IPS-20b (cell line): ENCODE measurements at regions not wholly inside any gene's neighbourhood (a gene's known extent, or its start where the extent isn't known, plus 50 kb on each side); places are given as distances from the start of the nearest gene placed in this dataset.
"Not testable (repeated sequence)": the region's sequence is repeated elsewhere in the genome, so short reads cannot be mapped to it uniquely, and the experiment has no call there.

Experiments
- H3K27ac ChIP-seq: one replicate; pipeline ENCODE4 v1.5.1; 2013; ENCODE audit warnings: low read length
- H3K27me3 ChIP-seq: 2 replicates; pipeline ENCODE4 v1.6.1; 2013; ENCODE audit warnings: mild to moderate bottlenecking, low read length, inconsistent platforms; ENCODE audit not compliant: insufficient read depth
- H3K36me3 ChIP-seq: 2 replicates; pipeline ENCODE4 v1.6.1; 2013; ENCODE audit warnings: low read depth, mild to moderate bottlenecking, inconsistent platforms, low read length, moderate library complexity; ENCODE audit not compliant: insufficient read depth
- H3K4me1 ChIP-seq: 2 replicates; pipeline ENCODE4 v1.6.1; 2013; ENCODE audit warnings: mild to moderate bottlenecking, control low read depth, inconsistent platforms, low read length, moderate library complexity; ENCODE audit not compliant: insufficient read depth
- H3K4me3 ChIP-seq: 2 replicates; pipeline ENCODE4 v1.5.1; 2013; ENCODE audit warnings: mild to moderate bottlenecking, low read length, inconsistent platforms
- H3K9ac ChIP-seq: 2 replicates; pipeline ENCODE4 v1.6.1; 2013; ENCODE audit warnings: low read depth, mild to moderate bottlenecking, inconsistent platforms, low read length, moderate library complexity
- H3K9me3 ChIP-seq: 2 replicates; pipeline ENCODE4 v1.6.1; 2013; ENCODE audit warnings: mild to moderate bottlenecking, low read depth, low read length, inconsistent platforms; ENCODE audit not compliant: insufficient read depth

DNA sequence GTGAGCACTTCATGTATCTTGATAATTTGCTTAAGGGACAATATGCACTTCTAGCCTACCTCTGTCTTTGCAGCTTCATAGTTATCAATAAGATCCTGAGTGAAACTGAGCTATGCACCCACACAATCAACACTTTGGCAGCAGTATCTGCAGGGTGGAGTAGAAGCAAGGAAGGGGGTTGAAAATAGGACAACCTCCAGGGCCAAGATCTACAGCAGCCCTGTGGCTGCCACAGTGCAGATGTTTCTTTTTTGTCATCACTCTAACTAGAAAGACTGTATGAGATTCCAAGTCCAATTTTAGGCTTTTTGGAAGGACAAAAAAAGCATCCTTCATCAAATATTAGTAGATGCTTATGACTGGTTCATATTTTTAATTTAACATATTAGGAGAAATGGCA lies 336.1 kb upstream of the CITED2 start:
- H3K9ac ChIP-seq: no peak overlapping the region
- no peaks in the 10 kb centered on the region for H3K36me3 ChIP-seq
- 0 out of 2 replicates have a peak, but pooled peaks cover 5% of the 10 kb centered on the region for H3K4me1 ChIP-seq
- no peaks in the 10 kb centered on the region for H3K27me3 ChIP-seq
- H3K9me3 ChIP-seq: no peaks in the 10 kb centered on the region
- H3K27ac ChIP-seq: no peak overlapping the region
- H3K4me3 ChIP-seq: no peak overlapping the region

DNA sequence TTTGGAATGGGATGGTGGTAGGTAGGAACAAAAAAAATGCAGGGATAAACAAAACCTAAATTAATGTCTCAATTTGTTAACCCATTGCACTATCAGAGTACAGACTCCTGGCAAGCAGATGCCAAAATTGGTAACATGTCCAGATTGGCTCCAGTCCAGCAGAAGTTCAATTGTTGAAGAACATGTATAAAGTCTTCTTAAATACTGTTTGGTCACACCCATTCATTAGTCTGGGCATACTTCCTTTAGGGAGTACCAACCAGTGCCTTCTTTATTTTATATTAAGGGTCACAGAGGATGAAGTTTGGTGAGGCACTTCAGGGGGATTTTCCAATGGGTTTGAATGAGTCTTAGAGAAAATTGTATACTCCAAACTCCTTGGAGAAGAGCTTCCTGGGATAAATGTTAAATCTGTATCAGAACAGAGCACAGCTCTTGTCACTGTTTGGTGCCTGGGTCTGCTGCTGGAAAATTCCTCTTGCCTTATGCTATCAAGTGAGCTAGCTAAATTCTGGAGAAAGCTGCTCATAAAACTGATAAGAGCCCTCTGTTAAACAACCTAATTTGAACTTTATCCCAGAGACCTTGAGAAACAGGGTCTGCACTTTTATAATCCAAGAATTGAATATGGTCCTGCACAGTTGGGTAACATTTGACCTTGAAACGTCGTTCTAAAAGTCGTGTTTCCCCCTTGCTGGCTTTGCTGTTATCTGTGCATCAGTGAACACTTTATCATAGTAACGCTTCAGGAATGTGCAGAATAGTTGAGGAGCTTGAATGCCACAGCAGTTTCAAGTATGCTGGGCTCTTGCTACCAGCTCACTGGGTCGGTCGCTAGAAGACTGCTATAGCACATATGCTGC lies 334.1 kb upstream of the CITED2 start:
- Histone ChIP-seq H3K4me1 (no peaks in the 10 kb centered on the region), H3K27ac (no peak overlapping the region), H3K9ac (no peak overlapping the region), H3K9me3 (no peaks in the 10 kb centered on the region), H3K36me3 (no peaks in the 10 kb centered on the region), H3K4me3 (no peak overlapping the region), H3K27me3 (no peaks in the 10 kb centered on the region)

GRCh38 chr6:139706912-139707311 lies 332.5 kb upstream of the CITED2 start:
- H3K9ac ChIP-seq: no peak overlapping the region
- no peaks in the 10 kb centered on the region for H3K36me3 ChIP-seq
- H3K4me1 ChIP-seq: no peaks in the 10 kb centered on the region
- H3K27ac ChIP-seq: no peak overlapping the region
- H3K27me3 ChIP-seq: no peaks in the 10 kb centered on the region
- H3K4me3 ChIP-seq: no peak overlapping the region
- no peaks in the 10 kb centered on the region for H3K9me3 ChIP-seq

DNA sequence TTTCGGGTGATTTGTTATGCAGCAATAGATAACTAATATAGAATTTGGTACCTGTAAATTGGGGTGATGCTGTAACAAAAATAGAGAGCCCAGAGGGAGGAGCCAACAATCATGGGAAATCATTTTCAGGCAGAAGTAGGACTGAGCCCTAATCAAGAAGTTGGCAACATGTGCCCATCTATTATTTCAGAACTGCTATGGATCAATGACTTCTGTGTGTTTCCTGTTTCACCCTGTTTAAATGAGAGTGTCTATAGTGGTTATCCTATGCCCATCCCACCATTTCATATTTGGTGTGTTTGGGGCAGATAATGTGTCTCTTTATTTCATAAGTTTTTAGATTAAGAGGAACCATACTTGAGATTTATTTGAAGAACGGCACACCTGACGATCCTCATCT lies 330.8 kb upstream of the CITED2 start:
- H3K4me1 ChIP-seq: no peaks in the 10 kb centered on the region
- H3K27ac ChIP-seq: no peak overlapping the region
- H3K36me3 ChIP-seq: no peaks in the 10 kb centered on the region
- no peak overlapping the region for H3K4me3 ChIP-seq
- no peaks in the 10 kb centered on the region for H3K9me3 ChIP-seq
- H3K9ac ChIP-seq: no peak overlapping the region
- no peaks in the 10 kb centered on the region for H3K27me3 ChIP-seq

- Histone ChIP-seq H3K9me3 (no peaks in the 10 kb centered on the region), H3K27me3 (no peaks in the 10 kb centered on the region), H3K27ac (no peak overlapping the region), H3K36me3 (no peaks in the 10 kb centered on the region), H3K4me1 (no peaks in the 10 kb centered on the region), H3K4me3 (no peak overlapping the region), H3K9ac (no peak overlapping the region)
Observed at GRCh38 chr6:139703780-139704179, 329.3 kb upstream of the CITED2 start.

DNA sequence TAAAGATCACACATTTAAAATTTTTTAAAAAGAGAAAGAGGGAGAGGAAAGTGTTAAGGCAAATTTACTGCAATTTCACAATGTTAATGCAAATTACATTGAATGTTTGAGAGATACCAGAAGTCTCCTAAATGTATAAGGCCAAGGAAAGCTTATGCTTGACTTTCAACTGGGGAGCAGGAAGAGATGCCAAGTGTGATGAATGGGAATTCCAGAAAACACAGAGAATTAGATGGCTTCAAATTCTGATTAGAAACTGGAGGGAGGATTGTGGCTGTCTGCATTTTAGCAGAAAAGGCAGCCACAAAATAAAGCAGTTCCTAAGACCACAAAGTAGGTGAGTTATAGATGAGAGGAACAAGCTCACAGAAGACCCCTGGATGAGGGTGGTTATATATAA lies 328.3 kb upstream of the CITED2 start:
- no peak overlapping the region for H3K4me3 ChIP-seq
- no peak overlapping the region for H3K27ac ChIP-seq
- no peaks in the 10 kb centered on the region for H3K4me1 ChIP-seq
- no peaks in the 10 kb centered on the region for H3K27me3 ChIP-seq
- no peaks in the 10 kb centered on the region for H3K36me3 ChIP-seq
- H3K9ac ChIP-seq: no peak overlapping the region
- H3K9me3 ChIP-seq: no peaks in the 10 kb centered on the region

DNA sequence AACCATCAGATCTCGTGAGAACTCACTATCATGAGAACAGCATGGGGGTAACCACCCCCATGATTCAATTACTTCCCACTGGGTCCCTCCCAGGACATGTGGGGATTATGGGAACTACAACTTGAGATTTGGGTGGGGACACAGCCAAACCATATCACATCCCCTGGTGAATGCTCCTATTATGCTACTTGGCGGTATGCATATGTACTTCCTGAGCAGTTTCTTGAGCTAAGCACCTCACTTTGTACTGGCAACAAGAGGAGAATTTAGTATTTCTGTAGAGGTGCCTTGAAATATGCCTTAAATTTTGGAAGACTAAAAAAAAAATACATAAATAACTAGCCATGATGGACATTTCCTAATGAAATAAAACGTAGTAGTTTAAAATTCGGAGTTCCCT lies 327.2 kb upstream of the CITED2 start:
- Histone ChIP-seq H3K9ac (no peak overlapping the region), H3K9me3 (no peaks in the 10 kb centered on the region), H3K27me3 (no peaks in the 10 kb centered on the region), H3K27ac (no peak overlapping the region), H3K4me3 (no peak overlapping the region), H3K36me3 (no peaks in the 10 kb centered on the region), H3K4me1 (no peaks in the 10 kb centered on the region)

GRCh38 chr6:139701003-139701402 lies 326.6 kb upstream of the CITED2 start:
- no peaks in the 10 kb centered on the region for H3K9me3 ChIP-seq
- H3K4me3 ChIP-seq: no peak overlapping the region
- no peak overlapping the region for H3K27ac ChIP-seq
- H3K9ac ChIP-seq: no peak overlapping the region
- no peaks in the 10 kb centered on the region for H3K27me3 ChIP-seq
- H3K4me1 ChIP-seq: no peaks in the 10 kb centered on the region
- H3K36me3 ChIP-seq: no peaks in the 10 kb centered on the region

- H3K9me3 ChIP-seq: no peaks in the 10 kb centered on the region
- no peaks in the 10 kb centered on the region for H3K36me3 ChIP-seq
- no peaks in the 10 kb centered on the region for H3K27me3 ChIP-seq
- no peak overlapping the region for H3K9ac ChIP-seq
- no peak overlapping the region for H3K4me3 ChIP-seq
- no peak overlapping the region for H3K27ac ChIP-seq
- no peaks in the 10 kb centered on the region for H3K4me1 ChIP-seq
Observed at GRCh38 chr6:139699911-139700310, 325.5 kb upstream of the CITED2 start.

GRCh38 chr6:139699335-139699734 lies 324.9 kb upstream of the CITED2 start:
- H3K9me3 ChIP-seq: no peaks in the 10 kb centered on the region
- H3K9ac ChIP-seq: no peak overlapping the region
- no peak overlapping the region for H3K4me3 ChIP-seq
- H3K27me3 ChIP-seq: no peaks in the 10 kb centered on the region
- H3K27ac ChIP-seq: no peak overlapping the region
- H3K4me1 ChIP-seq: no peaks in the 10 kb centered on the region
- H3K36me3 ChIP-seq: no peaks in the 10 kb centered on the region

- H3K9ac ChIP-seq: no peak overlapping the region
- no peaks in the 10 kb centered on the region for H3K27me3 ChIP-seq
- H3K9me3 ChIP-seq: no peaks in the 10 kb centered on the region
- no peak overlapping the region for H3K27ac ChIP-seq
- no peak overlapping the region for H3K4me3 ChIP-seq
- H3K4me1 ChIP-seq: no peaks in the 10 kb centered on the region
- H3K36me3 ChIP-seq: no peaks in the 10 kb centered on the region
Observed at GRCh38 chr6:139698526-139699176, 324.2 kb upstream of the CITED2 start.

- not testable (repeated sequence) for H3K9me3 ChIP-seq, H3K36me3 ChIP-seq, H3K27ac ChIP-seq, H3K27me3 ChIP-seq, H3K4me3 ChIP-seq, H3K4me1 ChIP-seq, H3K9ac ChIP-seq
Observed at GRCh38 chr6:139697856-139698255, 323.4 kb upstream of the CITED2 start.
